Muscle of back (tissue), 3 donors: ENCODE measurements at regions not wholly inside any gene's neighbourhood (a gene's known extent, or its start where the extent isn't known, plus 50 kb on each side); places are given as distances from the start of the nearest gene placed in this dataset.
A peak's percentile ranks its signal among the peaks of the same experiment; 100 is the strongest.

Experiments used
- DNase-seq, 3 donors: peaks; one replicate each; pipeline versions ENCODE4 v3.0.0 to v3.0.0-alpha.2; 2013

GRCh38 chr14:98741523-98741922 is 530.5 kb downstream of the BCL11B start:
- DNase-seq: no peak

DNA sequence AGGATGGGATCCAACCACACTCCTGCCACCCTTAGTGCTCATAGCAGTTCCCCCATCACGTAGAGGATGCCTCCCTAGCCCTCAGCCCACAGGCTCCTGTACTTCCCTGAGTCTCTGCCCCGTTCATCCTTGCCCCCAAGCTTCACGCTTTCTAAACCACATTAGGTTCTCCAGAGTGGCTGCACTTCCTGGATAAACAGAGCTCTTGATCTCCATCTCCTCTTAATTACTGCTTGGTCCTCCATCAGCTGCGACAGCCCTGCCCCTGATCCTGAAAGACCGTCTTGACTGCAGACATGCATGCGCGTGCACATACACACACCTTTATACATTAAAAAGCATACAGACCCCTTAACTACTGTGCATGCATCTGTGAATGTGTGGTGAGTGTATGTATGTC is 530.0 kb downstream of the BCL11B start:
- DNase-seq: no peak

- no peak for DNase-seq
Measured at GRCh38 chr14:98743536-98743935, 528.5 kb downstream of the BCL11B start.

DNA sequence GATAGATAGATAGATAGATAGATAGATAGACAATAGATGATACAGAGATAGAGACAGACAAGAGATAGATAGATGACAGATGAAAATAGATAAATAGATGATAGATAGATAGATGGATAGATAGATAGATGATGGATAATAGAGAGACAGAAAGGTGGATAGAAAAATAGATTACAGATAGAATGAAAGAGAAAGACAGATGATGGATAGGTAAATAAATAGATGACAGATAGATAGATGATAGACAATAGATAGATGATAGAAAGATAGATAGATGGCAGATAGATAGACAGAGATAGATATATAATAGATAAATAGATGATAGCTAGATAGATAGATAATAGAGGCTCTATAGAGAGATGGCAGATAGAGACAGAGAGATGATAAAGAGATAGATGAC is 523.0 kb downstream of the BCL11B start:
- DNase-seq: no peak

- no peak for DNase-seq
Measured at GRCh38 chr14:98751110-98751509, 520.9 kb downstream of the BCL11B start.

DNA sequence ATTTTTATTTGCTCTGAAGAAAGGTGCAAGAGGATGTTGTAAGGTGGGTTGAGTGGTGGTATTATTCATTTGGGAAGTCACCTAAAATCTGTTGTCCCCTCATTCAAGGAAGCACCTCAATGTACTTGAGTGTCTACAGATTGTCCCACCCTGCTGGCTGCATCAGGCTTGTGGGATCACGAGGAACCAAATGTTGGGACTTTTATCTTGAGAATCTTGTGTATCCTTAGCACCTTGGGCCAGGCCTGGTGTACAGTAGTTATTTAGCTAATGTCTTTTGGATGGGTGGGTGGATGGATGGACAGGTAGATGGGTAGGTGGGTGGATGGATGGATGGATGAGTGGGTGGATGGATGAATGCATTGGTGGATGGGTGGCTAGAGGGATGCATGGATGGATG is 519.3 kb downstream of the BCL11B start:
- DNase-seq: no peak

GRCh38 chr14:98754343-98755020 is 517.5 kb downstream of the BCL11B start:
- peak; percentile 36 to 78 (median 71) for DNase-seq

DNA sequence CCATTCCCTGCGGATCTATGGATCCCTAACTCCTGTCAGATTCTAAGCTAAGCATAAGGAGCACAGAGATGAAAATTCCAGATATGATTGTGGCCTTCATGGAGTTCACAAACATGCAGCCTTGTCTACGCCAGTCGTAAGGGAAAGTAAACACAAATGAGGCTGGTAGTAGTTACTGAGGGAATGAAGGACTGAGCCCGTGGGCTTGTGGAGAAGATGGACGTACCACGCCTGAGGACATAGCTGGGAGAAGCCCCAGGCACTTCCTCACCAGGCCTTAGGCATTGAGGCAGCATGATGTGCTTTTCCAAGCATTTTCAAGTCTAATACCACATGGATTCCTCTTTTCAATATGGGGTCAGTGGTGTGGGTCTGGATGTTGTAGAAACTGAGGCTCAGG is 515.2 kb downstream of the BCL11B start:
- DNase-seq: no peak

DNA sequence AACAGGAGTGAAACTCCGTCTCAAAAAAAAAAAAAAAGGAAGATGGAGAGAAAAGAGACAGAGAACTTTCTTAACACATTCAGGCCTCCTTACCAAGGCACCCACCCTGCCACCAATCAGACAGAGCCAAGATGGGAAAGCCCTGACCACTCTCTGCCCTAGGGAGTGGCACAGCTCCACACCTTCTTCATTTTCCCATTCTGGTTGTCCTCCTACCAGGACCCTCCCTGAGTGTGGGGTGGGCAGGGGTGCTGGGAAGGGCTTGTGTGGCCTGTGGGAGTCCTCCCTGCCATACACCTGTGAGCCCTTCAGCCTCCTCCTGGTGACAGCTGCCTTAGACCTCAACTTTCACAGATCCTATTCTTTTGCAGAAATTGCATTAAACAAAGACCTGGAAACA is 513.6 kb downstream of the BCL11B start:
- DNase-seq: no peak

DNA sequence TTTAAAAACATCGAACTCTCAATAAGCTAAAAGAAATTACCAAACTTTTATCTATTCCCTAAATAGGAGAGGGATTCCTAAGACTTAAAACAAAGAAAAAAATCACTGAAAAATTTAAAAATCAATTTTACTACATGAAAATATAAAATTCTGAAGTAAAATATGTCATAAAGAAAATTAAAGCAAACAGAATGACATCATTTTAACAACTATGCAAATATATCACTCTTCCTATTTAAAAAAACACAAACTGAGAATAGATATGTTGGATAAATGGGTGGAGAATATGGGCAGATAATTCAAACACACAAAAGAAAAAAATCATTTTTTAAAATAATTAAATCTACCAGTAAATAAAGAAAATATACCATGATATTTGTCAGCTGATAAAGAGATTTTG is 510.0 kb downstream of the BCL11B start:
- DNase-seq: no peak

GRCh38 chr14:98766818-98767217 is 505.2 kb downstream of the BCL11B start:
- peak in 1 of 3 donors; percentile 13 for DNase-seq

GRCh38 chr14:98769326-98769725 is 502.7 kb downstream of the BCL11B start:
- no peak for DNase-seq

GRCh38 chr14:98770151-98770550 is 501.8 kb downstream of the BCL11B start:
- DNase-seq: no peak

- DNase-seq: peak in 2 of 3 donors; percentile 3 to 6
Measured at GRCh38 chr14:98773814-98774213, 498.2 kb downstream of the BCL11B start.

GRCh38 chr14:98775892-98776291 is 496.1 kb downstream of the BCL11B start:
- DNase-seq: no peak

GRCh38 chr14:98782062-98782461 is 489.9 kb downstream of the BCL11B start:
- no peak for DNase-seq

DNA sequence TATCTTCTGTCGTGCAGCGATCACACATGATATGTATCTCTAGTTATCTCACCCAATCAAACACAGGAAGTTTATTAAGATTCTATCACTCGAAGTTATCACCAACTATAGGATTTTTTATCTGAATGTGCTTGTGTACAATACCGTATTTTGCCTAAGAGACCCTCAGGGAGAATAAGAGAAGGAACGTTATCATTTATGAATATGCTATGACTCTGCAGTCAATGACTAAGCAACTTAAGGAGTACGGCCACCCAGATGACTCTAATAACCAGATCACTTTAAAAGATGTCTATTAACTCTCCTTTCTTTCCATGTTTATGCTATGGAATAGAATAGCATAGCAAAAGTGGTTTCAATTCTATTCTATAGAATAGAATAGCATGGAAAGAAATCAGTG is 486.4 kb downstream of the BCL11B start:
- DNase-seq: no peak

DNA sequence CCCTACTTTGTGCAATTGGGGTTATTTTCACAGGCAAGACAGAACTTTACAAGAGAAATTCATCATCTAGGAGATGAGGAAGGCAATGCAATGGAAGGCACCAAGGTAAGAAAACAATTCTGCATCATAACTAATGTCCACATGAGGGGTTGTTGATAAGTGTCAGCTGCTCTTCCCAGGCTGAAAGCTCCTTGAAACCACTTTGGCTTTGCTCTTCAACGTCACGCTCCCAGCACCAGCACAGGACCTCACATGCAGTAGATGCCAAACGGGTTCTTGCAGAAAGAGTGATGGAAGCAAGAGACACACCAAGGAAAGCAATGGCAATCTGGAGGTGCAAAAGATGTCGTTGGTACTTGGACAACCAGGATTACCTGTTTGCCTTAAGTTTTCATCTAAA is 485.5 kb downstream of the BCL11B start:
- DNase-seq: no peak

DNA sequence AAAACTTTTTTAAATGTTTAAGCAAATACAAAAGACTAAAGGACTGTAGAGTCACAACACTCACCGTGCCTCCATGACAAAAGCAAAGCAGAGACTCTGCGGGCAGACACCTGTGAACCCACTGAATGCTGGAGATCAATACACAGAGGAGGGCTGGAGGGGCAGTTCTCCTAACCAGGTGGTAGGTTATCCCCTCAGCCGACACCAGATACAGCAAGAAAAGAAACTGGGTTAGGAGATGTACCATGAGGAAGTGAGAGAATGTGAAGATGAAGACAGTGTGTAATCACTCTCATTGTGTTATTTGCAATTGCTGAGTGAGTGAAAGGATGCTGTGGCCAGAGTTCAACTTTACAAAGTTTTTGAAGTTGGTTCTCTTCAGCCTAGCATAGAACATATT is 480.3 kb downstream of the BCL11B start:
- no peak for DNase-seq

- DNase-seq: no peak
Measured at GRCh38 chr14:98792171-98792570, 479.8 kb downstream of the BCL11B start.

GRCh38 chr14:98798099-98798498 is 473.9 kb downstream of the BCL11B start:
- DNase-seq: no peak

DNA sequence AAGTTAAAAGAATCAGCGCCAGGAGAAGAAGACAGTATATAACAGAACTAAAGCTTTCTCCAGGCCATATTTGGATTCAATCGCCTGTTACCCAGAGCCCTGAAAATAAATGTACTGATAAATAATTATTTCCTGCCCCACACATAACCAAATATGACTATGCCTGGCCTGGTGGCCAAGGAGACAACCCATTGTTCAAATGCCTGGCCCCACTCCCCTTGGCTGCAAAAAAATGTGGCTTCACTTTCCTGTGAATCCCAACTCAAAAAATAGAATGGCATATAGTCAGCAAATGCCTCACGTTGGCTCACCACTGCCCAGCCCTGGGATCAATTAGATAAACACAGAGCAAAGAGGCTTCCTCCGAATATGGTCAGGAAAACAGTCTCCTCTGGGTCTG is 472.1 kb downstream of the BCL11B start:
- DNase-seq: no peak

GRCh38 chr14:98802044-98802443 is 470.0 kb downstream of the BCL11B start:
- no peak for DNase-seq

DNA sequence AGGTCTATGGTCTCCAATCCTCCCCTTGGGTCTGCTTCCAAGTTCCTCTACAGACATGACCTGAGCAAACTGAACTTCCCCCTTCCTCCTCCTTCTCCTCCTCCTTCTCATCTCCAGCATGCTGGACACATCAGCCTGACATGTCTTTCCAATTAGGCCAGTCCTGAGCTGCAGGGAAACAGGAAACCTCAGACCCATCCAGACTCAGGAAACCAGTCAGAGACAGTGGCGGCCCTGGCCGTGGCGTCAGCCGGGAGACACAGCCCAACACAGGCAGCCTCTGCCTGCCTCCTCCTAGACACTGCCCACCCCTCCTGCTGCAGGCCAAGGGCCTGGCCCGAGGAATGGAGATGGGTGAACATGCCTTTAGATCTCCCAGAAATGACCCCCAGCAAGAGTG is 468.8 kb downstream of the BCL11B start:
- DNase-seq: peak in 1 of 3 donors; percentile 1
